Activated CD8-positive, alpha-beta T cell treated with anti-CD3 and anti-CD28 coated beads for 36 hours (primary cell): ENCODE measurements at regions not wholly inside any gene's neighbourhood (a gene's known extent, or its start where the extent isn't known, plus 50 kb on each side); places are given as distances from the start of the nearest gene placed in this dataset.
"Not testable (repeated sequence)": the region's sequence is repeated elsewhere in the genome, so short reads cannot be mapped to it uniquely, and the experiment has no call there.

Source experiments
- ATAC-seq: fragments of 200-7000 bp; cut with Tn5 transposase; one replicate; pipeline ENCODE4 v1.10.0; 2021; ENCODE audit warnings: mild to moderate bottlenecking, moderate library complexity
- CTCF ChIA-PET: fragments of 350-600 bp; sonication (Branson Sonifier 250); formaldehyde crosslinking; loops from one replicate; lab custom pipeline; 2021; ENCODE audit warnings: antibody characterized with exemption; lab: Charles Lee
- POLR2A ChIA-PET: fragments of 350-600 bp; sonication (Branson Sonifier 250); formaldehyde crosslinking; loops from one replicate; lab custom pipeline; 2021; ENCODE audit warnings: antibody characterized with exemption; lab: Charles Lee
- DNase-seq: peaks from one replicate; pipeline ENCODE4 v3.0.0-alpha.2; 2020
- H3K27ac Mint-ChIP-seq: one replicate; pipeline ENCODE4 v1.8.0; 2021; ENCODE audit warnings: mild to moderate bottlenecking, mixed read lengths
- H3K27me3 Mint-ChIP-seq: one replicate; pipeline ENCODE4 v1.8.0; 2021; ENCODE audit warnings: mixed read lengths
- H3K36me3 Mint-ChIP-seq: one replicate; pipeline ENCODE4 v1.8.0; 2021; ENCODE audit warnings: low read depth, mixed read lengths
- H3K4me1 Mint-ChIP-seq: one replicate; pipeline ENCODE4 v1.8.0; 2021; ENCODE audit warnings: low read depth, mixed read lengths
- H3K4me3 Mint-ChIP-seq: one replicate; pipeline ENCODE4 v1.8.0; 2021; ENCODE audit warnings: mild to moderate bottlenecking, moderate library complexity, mixed read lengths
- H3K9me3 Mint-ChIP-seq: one replicate; pipeline ENCODE4 v1.8.0; 2021; ENCODE audit warnings: mixed read lengths
- intact Hi-C: fragments of 100-400 bp; cut with micrococcal nuclease; formaldehyde crosslinking; loops from one replicate; pipeline ENCODE4 v1.10.0; 2022
- TF ChIP-seq, protein P1 (sequence below): fragments of 200-600 bp; IDR thresholded peaks from one replicate; pipeline ENCODE4 v1.8.0; 2022; ENCODE audit warnings: antibody characterized with exemption, mild to moderate bottlenecking

GRCh38 chr3:174482541-174482940 is 376.6 kb upstream of the NAALADL2 start:
- Mint-ChIP-seq H3K4me1 (no peaks in the 10 kb centered on the region), H3K4me3 (no peak overlapping the region), H3K27me3 (no peaks in the 10 kb centered on the region), H3K36me3 (no peaks in the 10 kb centered on the region), H3K27ac (no peak overlapping the region), H3K9me3 (peaks cover 5% of the 10 kb centered on the region)
- TF ChIP-seq, protein P1, sequence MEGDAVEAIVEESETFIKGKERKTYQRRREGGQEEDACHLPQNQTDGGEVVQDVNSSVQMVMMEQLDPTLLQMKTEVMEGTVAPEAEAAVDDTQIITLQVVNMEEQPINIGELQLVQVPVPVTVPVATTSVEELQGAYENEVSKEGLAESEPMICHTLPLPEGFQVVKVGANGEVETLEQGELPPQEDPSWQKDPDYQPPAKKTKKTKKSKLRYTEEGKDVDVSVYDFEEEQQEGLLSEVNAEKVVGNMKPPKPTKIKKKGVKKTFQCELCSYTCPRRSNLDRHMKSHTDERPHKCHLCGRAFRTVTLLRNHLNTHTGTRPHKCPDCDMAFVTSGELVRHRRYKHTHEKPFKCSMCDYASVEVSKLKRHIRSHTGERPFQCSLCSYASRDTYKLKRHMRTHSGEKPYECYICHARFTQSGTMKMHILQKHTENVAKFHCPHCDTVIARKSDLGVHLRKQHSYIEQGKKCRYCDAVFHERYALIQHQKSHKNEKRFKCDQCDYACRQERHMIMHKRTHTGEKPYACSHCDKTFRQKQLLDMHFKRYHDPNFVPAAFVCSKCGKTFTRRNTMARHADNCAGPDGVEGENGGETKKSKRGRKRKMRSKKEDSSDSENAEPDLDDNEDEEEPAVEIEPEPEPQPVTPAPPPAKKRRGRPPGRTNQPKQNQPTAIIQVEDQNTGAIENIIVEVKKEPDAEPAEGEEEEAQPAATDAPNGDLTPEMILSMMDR = no peak
- intact Hi-C loops = no loop called here
- DNase-seq (no peak), ATAC-seq (no peak)
- POLR2A ChIA-PET = no interaction called here
- CTCF ChIA-PET = no interaction called here

DNA sequence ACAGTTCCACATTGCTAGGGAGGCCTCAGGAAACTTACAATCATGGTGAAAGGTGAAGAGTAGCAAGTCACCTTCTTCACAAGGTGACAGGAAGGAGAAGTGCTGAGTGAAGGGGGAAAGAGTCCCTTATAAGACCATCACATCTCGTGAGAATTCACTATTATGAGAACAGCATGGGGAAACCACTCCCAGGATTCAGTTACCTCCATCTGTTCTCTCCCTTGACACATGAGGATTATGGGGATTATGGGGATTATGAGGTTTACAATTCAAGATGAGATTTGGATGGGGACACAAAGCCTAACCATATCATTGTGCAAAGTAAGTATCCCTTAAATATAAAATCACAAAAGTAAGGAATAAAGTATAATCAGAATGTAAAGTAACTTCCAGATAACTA is 375.9 kb upstream of the NAALADL2 start:
- no peak for DNase-seq
- no peaks in the 10 kb centered on the region for H3K4me1 Mint-ChIP-seq
- no peaks in the 10 kb centered on the region for H3K27me3 Mint-ChIP-seq
- intact Hi-C loops = no loop called here
- TF ChIP-seq, protein P1 = no peak
- POLR2A ChIA-PET = no interaction called here
- peaks cover 7% of the 10 kb centered on the region for H3K9me3 Mint-ChIP-seq
- no peaks in the 10 kb centered on the region for H3K36me3 Mint-ChIP-seq
- CTCF ChIA-PET = no interaction called here
- H3K27ac Mint-ChIP-seq = no peak overlapping the region
- ATAC-seq = no peak
- H3K4me3 Mint-ChIP-seq = no peak overlapping the region

GRCh38 chr3:174483856-174484255 is 375.3 kb upstream of the NAALADL2 start:
- intact Hi-C loops, H3K27me3 Mint-ChIP-seq, H3K27ac Mint-ChIP-seq, CTCF ChIA-PET, DNase-seq, H3K4me1 Mint-ChIP-seq, H3K4me3 Mint-ChIP-seq, POLR2A ChIA-PET, ATAC-seq, H3K36me3 Mint-ChIP-seq: not testable (repeated sequence)
- peaks cover 10% of the 10 kb centered on the region for H3K9me3 Mint-ChIP-seq

GRCh38 chr3:174488527-174488926 is 370.6 kb upstream of the NAALADL2 start:
- TF ChIP-seq, protein P1 = no peak

GRCh38 chr3:174495311-174495710 is 363.8 kb upstream of the NAALADL2 start:
- Mint-ChIP-seq H3K9me3 (peaks cover 1% of the 10 kb centered on the region), H3K4me3 (no peak overlapping the region), H3K27ac (no peak overlapping the region), H3K36me3 (no peaks in the 10 kb centered on the region), H3K4me1 (no peaks in the 10 kb centered on the region), H3K27me3 (no peaks in the 10 kb centered on the region)
- TF ChIP-seq, protein P1 = no peak
- intact Hi-C loops = no loop called here
- DNase-seq = no peak
- no peak for ATAC-seq
- CTCF ChIA-PET = no interaction called here
- POLR2A ChIA-PET = no interaction called here

More at GRCh38 chr3:174488527-174488926, 370.6 kb upstream of the NAALADL2 start:
- DNase-seq (no peak), ATAC-seq (no peak)
- Mint-ChIP-seq H3K9me3 (peaks cover 14% of the 10 kb centered on the region), H3K27me3 (no peaks in the 10 kb centered on the region), H3K27ac (no peak overlapping the region), H3K36me3 (no peaks in the 10 kb centered on the region), H3K4me1 (no peaks in the 10 kb centered on the region), H3K4me3 (no peak overlapping the region)
- POLR2A ChIA-PET = no interaction called here
- intact Hi-C loops = no loop called here
- CTCF ChIA-PET = no interaction called here

- Mint-ChIP-seq H3K9me3 (no peaks in the 10 kb centered on the region), H3K36me3 (no peaks in the 10 kb centered on the region), H3K27me3 (no peaks in the 10 kb centered on the region), H3K27ac (no peak overlapping the region), H3K4me1 (no peaks in the 10 kb centered on the region), H3K4me3 (no peak overlapping the region)
- ATAC-seq (no peak), DNase-seq (no peak)
- CTCF ChIA-PET = no interaction called here
- intact Hi-C loops = no loop called here
- POLR2A ChIA-PET = no interaction called here
- TF ChIP-seq, protein P1 = no peak
These were observed 363.2 kb upstream of the NAALADL2 start for GRCh38 chr3:174495928-174496327.
